ENCODE measurements at regions not wholly inside any gene's neighbourhood (a gene's known extent, or its start where the extent isn't known, plus 50 kb on each side); places are given as distances from the start of the nearest gene placed in this dataset.
"Not testable (repeated sequence)": the region's sequence is repeated elsewhere in the genome, so short reads cannot be mapped to it uniquely, and the experiment has no call there.

GRCh38 chr20:30313660-30314059 lies 943.8 kb upstream of the DEFB115 start:
- not testable (repeated sequence) for H3K27me3 ChIP-seq (ENCODE audit: control insufficient read depth in 1 of 2, insufficient read depth in 2 of 2, low read length in 2 of 2); H3K4me1 ChIP-seq (ENCODE audit: control insufficient read depth in 2 of 2, insufficient read depth in 2 of 2, low read length in 1 of 2); H3K36me3 ChIP-seq (ENCODE audit: control insufficient read depth in 2 of 2, insufficient read depth in 2 of 2, low read length in 1 of 2); H3K9me3 ChIP-seq (ENCODE audit: control insufficient read depth in 2 of 2, insufficient read depth in 1 of 2, low read depth in 1 of 2, low read length in 1 of 2); H3K27ac ChIP-seq (ENCODE audit: low read depth in 2 of 2, low read length in 1 of 2); H3K4me3 ChIP-seq (ENCODE audit: low read depth in 1 of 2, low read length in 2 of 2)
- WGBS, 2 donors = 43 to 46% methylated on average over 1 of the region's 1 CpG

DNA sequence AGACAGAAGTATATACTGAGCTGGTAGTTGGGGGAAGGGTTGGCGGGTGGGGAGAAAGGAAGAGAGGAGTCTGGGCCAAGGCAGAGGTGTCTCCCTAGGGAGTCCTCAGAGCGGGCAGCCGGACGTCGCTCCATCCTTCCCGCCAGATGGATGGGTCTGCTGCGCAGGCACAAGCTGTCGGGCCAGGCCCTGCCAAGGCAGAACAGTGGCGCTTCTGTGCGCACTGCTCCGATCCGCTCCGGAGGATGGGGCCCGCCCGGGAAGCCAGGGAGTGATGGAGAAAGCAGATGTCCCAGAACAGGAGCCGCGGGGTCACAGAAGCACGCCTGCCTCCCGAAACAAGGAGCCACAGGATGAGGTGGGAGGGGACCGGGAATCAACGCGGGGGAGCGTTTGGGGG lies 941.4 kb upstream of the DEFB115 start:
- H3K4me1 ChIP-seq (ENCODE audit: control insufficient read depth in 2 of 2, insufficient read depth in 2 of 2, low read length in 1 of 2); H3K27ac ChIP-seq (ENCODE audit: low read depth in 2 of 2, low read length in 1 of 2); H3K4me3 ChIP-seq (ENCODE audit: low read depth in 1 of 2, low read length in 2 of 2); H3K27me3 ChIP-seq (ENCODE audit: control insufficient read depth in 1 of 2, insufficient read depth in 2 of 2, low read length in 2 of 2); H3K36me3 ChIP-seq (ENCODE audit: control insufficient read depth in 2 of 2, insufficient read depth in 2 of 2, low read length in 1 of 2); H3K9me3 ChIP-seq (ENCODE audit: control insufficient read depth in 2 of 2, insufficient read depth in 1 of 2, low read depth in 1 of 2, low read length in 1 of 2): not testable (repeated sequence)
- WGBS, 2 donors = 21 to 26% methylated on average over 23 of the region's 23 CpGs

GRCh38 chr20:30316532-30317299 lies 940.7 kb upstream of the DEFB115 start:
- not testable (repeated sequence) for H3K4me1 ChIP-seq (ENCODE audit: control insufficient read depth in 2 of 2, insufficient read depth in 2 of 2, low read length in 1 of 2); H3K27ac ChIP-seq (ENCODE audit: low read depth in 2 of 2, low read length in 1 of 2); H3K4me3 ChIP-seq (ENCODE audit: low read depth in 1 of 2, low read length in 2 of 2); H3K9me3 ChIP-seq (ENCODE audit: control insufficient read depth in 2 of 2, insufficient read depth in 1 of 2, low read depth in 1 of 2, low read length in 1 of 2); H3K36me3 ChIP-seq (ENCODE audit: control insufficient read depth in 2 of 2, insufficient read depth in 2 of 2, low read length in 1 of 2); H3K27me3 ChIP-seq (ENCODE audit: control insufficient read depth in 1 of 2, insufficient read depth in 2 of 2, low read length in 2 of 2)
- WGBS, 2 donors = 33 to 42% methylated on average over 47 of the region's 47 CpGs

DNA sequence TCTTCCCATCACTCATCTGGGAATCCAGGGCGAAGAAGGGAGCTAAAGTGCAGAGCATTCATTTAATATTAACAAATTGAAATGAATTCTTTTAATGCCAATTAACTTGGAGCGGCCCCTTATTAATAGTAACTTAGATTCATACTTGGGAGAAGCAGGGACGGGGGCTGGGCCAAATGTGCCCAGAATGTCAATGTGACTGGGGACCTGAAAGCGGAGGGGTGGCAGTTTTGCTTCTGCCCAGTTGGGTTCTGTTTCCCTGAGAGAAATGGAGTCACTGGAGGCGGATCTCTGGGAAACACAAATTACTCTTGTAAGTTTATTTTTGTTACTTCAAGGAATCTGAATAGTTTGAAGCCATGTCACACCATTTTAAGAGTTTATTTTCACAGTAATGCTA lies 923.7 kb upstream of the DEFB115 start:
- WGBS, 2 donors = 73 to 77% methylated on average over 5 of the region's 5 CpGs
- H3K27me3 ChIP-seq (ENCODE audit: control insufficient read depth in 1 of 2, insufficient read depth in 2 of 2, low read length in 2 of 2); H3K4me1 ChIP-seq (ENCODE audit: control insufficient read depth in 2 of 2, insufficient read depth in 2 of 2, low read length in 1 of 2); H3K9me3 ChIP-seq (ENCODE audit: control insufficient read depth in 2 of 2, insufficient read depth in 1 of 2, low read depth in 1 of 2, low read length in 1 of 2); H3K27ac ChIP-seq (ENCODE audit: low read depth in 2 of 2, low read length in 1 of 2); H3K4me3 ChIP-seq (ENCODE audit: low read depth in 1 of 2, low read length in 2 of 2); H3K36me3 ChIP-seq (ENCODE audit: control insufficient read depth in 2 of 2, insufficient read depth in 2 of 2, low read length in 1 of 2): not testable (repeated sequence)

- not testable (repeated sequence) for H3K4me3 ChIP-seq (ENCODE audit: low read depth in 1 of 2, low read length in 2 of 2); H3K27ac ChIP-seq (ENCODE audit: low read depth in 2 of 2, low read length in 1 of 2); H3K4me1 ChIP-seq (ENCODE audit: control insufficient read depth in 2 of 2, insufficient read depth in 2 of 2, low read length in 1 of 2); H3K27me3 ChIP-seq (ENCODE audit: control insufficient read depth in 1 of 2, insufficient read depth in 2 of 2, low read length in 2 of 2); H3K36me3 ChIP-seq (ENCODE audit: control insufficient read depth in 2 of 2, insufficient read depth in 2 of 2, low read length in 1 of 2); H3K9me3 ChIP-seq (ENCODE audit: control insufficient read depth in 2 of 2, insufficient read depth in 1 of 2, low read depth in 1 of 2, low read length in 1 of 2)
- 37 to 59% methylated on average over 4 of the region's 4 CpGs for WGBS, 2 donors
Observed at GRCh38 chr20:30337556-30337955, 919.9 kb upstream of the DEFB115 start.

DNA sequence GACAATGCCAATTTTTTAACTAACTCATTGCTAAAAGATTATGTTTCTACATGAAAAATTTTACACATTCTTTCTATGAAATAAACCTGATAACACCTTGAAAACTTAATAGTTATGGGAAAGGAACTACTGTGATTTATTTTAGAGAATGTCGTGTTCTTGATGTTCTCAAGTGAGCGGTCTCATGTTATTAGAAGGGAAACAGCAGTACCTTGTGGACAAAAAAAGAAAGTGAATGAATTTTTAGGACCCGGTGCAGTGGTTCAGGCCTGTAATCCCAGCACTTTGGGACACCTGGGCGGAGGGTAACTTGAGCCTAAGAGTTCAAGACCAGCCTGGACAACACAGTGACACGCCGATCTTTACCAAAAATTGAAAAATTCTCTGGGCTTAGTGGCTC lies 908.5 kb upstream of the DEFB115 start:
- not testable (repeated sequence) for H3K27me3 ChIP-seq (ENCODE audit: control insufficient read depth in 1 of 2, insufficient read depth in 2 of 2, low read length in 2 of 2); H3K4me3 ChIP-seq (ENCODE audit: low read depth in 1 of 2, low read length in 2 of 2); H3K9me3 ChIP-seq (ENCODE audit: control insufficient read depth in 2 of 2, insufficient read depth in 1 of 2, low read depth in 1 of 2, low read length in 1 of 2); H3K36me3 ChIP-seq (ENCODE audit: control insufficient read depth in 2 of 2, insufficient read depth in 2 of 2, low read length in 1 of 2); H3K4me1 ChIP-seq (ENCODE audit: control insufficient read depth in 2 of 2, insufficient read depth in 2 of 2, low read length in 1 of 2); H3K27ac ChIP-seq (ENCODE audit: low read depth in 2 of 2, low read length in 1 of 2)
- 54 to 66% methylated on average over 6 of the region's 6 CpGs for WGBS, 2 donors

- not testable (repeated sequence) for H3K27ac ChIP-seq (ENCODE audit: low read depth in 2 of 2, low read length in 1 of 2); H3K4me1 ChIP-seq (ENCODE audit: control insufficient read depth in 2 of 2, insufficient read depth in 2 of 2, low read length in 1 of 2); H3K4me3 ChIP-seq (ENCODE audit: low read depth in 1 of 2, low read length in 2 of 2); H3K9me3 ChIP-seq (ENCODE audit: control insufficient read depth in 2 of 2, insufficient read depth in 1 of 2, low read depth in 1 of 2, low read length in 1 of 2); H3K27me3 ChIP-seq (ENCODE audit: control insufficient read depth in 1 of 2, insufficient read depth in 2 of 2, low read length in 2 of 2); H3K36me3 ChIP-seq (ENCODE audit: control insufficient read depth in 2 of 2, insufficient read depth in 2 of 2, low read length in 1 of 2)
- WGBS, 2 donors = 20 to 25% methylated on average over 2 of the region's 2 CpGs
Observed at GRCh38 chr20:30356854-30357467, 900.5 kb upstream of the DEFB115 start.

DNA sequence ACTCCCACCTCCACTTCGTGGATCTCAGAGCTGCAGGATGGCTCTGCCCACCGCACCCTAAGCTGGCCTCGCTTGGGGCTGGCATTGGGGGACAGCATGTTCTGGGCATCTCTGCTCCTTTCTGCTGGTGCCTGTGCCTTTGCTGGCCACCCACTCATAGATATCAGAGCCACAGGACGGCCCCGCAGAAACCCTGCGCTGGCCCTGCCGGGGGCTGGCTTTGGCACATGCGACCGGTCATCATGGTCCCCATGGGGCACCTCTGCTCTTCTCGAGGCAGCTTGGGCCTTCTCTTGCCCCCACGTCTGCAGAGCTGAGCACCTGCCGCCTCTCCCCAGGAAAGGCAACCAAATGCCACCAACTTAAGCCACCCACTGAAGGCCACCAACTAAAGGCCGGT lies 895.7 kb upstream of the DEFB115 start:
- not testable (repeated sequence) for H3K4me3 ChIP-seq (ENCODE audit: low read depth in 1 of 2, low read length in 2 of 2); H3K9me3 ChIP-seq (ENCODE audit: control insufficient read depth in 2 of 2, insufficient read depth in 1 of 2, low read depth in 1 of 2, low read length in 1 of 2); H3K27ac ChIP-seq (ENCODE audit: low read depth in 2 of 2, low read length in 1 of 2); H3K36me3 ChIP-seq (ENCODE audit: control insufficient read depth in 2 of 2, insufficient read depth in 2 of 2, low read length in 1 of 2); H3K4me1 ChIP-seq (ENCODE audit: control insufficient read depth in 2 of 2, insufficient read depth in 2 of 2, low read length in 1 of 2); H3K27me3 ChIP-seq (ENCODE audit: control insufficient read depth in 1 of 2, insufficient read depth in 2 of 2, low read length in 2 of 2)
- WGBS, 2 donors = 85 to 87% methylated on average over 13 of the region's 13 CpGs

- H3K36me3 ChIP-seq (ENCODE audit: control insufficient read depth in 2 of 2, insufficient read depth in 2 of 2, low read length in 1 of 2); H3K9me3 ChIP-seq (ENCODE audit: control insufficient read depth in 2 of 2, insufficient read depth in 1 of 2, low read depth in 1 of 2, low read length in 1 of 2); H3K4me1 ChIP-seq (ENCODE audit: control insufficient read depth in 2 of 2, insufficient read depth in 2 of 2, low read length in 1 of 2); H3K27me3 ChIP-seq (ENCODE audit: control insufficient read depth in 1 of 2, insufficient read depth in 2 of 2, low read length in 2 of 2): not testable (repeated sequence)
- 65 to 70% methylated on average over 14 of the region's 14 CpGs for WGBS, 2 donors
- Histone ChIP-seq H3K4me3 (ENCODE audit: low read depth in 1 of 2, low read length in 2 of 2) (peak overlapping the region; percentile 52 to 91), H3K27ac (ENCODE audit: low read depth in 2 of 2, low read length in 1 of 2) (peak overlapping the region; percentile 6 to 17)
Observed at GRCh38 chr20:30376430-30376766, 881.1 kb upstream of the DEFB115 start.
